MCF 10A (cell line): ENCODE measurements at regions not wholly inside any gene's neighbourhood (a gene's known extent, or its start where the extent isn't known, plus 50 kb on each side); places are given as distances from the start of the nearest gene placed in this dataset.

Experiments used
- BruUV-seq: library from RNA; stranded (reverse); fragments of 400-500 nt; replicated peaks from 2 replicates; lab custom pipeline; 2021; lab: Mats Ljungman, UMichigan
- CTCF ChIA-PET: fragments of 300-600 bp; sonication (Branson Sonifier 250); formaldehyde crosslinking; extraction: SDS; loops from one replicate; lab custom pipeline; 2021; ENCODE audit warnings: antibody characterized with exemption, inconsistent platforms; lab: Yijun Ruan, JAX
- POLR2A ChIA-PET: fragments of 300-600, 350-650 bp; sonication (Branson Sonifier 250); formaldehyde crosslinking; extraction: SDS; loops from one replicate; lab custom pipeline; 2020; ENCODE audit warnings: antibody characterized with exemption, inconsistent platforms; lab: Yijun Ruan, JAX
- DNase-seq: peaks from one replicate; pipeline ENCODE4 v3.0.0-alpha.2; 2018; ENCODE audit not compliant: unreplicated experiment
- H3K27ac Mint-ChIP-seq: one replicate; pipeline ENCODE4 v1.8.0; 2022; ENCODE audit warnings: mild to moderate bottlenecking, low read depth, mixed read lengths; ENCODE audit not compliant: unreplicated experiment
- H3K27me3 Mint-ChIP-seq: one replicate; pipeline ENCODE4 v1.8.0; 2022; ENCODE audit warnings: mixed read lengths; ENCODE audit not compliant: insufficient read depth, unreplicated experiment
- H3K36me3 Mint-ChIP-seq: one replicate; pipeline ENCODE4 v1.8.0; 2022; ENCODE audit warnings: mild to moderate bottlenecking, moderate library complexity, mixed read lengths; ENCODE audit not compliant: insufficient read depth, unreplicated experiment
- H3K4me1 Mint-ChIP-seq: one replicate; pipeline ENCODE4 v1.8.0; 2022; ENCODE audit warnings: mixed read lengths; ENCODE audit not compliant: insufficient read depth, unreplicated experiment
- H3K4me3 Mint-ChIP-seq: one replicate; pipeline ENCODE4 v1.8.0; 2022; ENCODE audit warnings: mild to moderate bottlenecking, moderate library complexity, mixed read lengths; ENCODE audit not compliant: unreplicated experiment
- H3K9me3 Mint-ChIP-seq: one replicate; pipeline ENCODE4 v1.8.0; 2022; ENCODE audit warnings: mixed read lengths; ENCODE audit not compliant: unreplicated experiment
- intact Hi-C: fragments of 100-400 bp; cut with micrococcal nuclease; formaldehyde crosslinking; loops from 2 replicates; pipeline ENCODE4 v1.14.1; 2022
- TF ChIP-seq, protein P1 (sequence below): fragments of 200-600 bp; IDR thresholded peaks from one replicate; pipeline ENCODE4 v1.8.0; 2022; ENCODE audit warnings: antibody characterized with exemption, mild to moderate bottlenecking; ENCODE audit not compliant: unreplicated experiment

DNA sequence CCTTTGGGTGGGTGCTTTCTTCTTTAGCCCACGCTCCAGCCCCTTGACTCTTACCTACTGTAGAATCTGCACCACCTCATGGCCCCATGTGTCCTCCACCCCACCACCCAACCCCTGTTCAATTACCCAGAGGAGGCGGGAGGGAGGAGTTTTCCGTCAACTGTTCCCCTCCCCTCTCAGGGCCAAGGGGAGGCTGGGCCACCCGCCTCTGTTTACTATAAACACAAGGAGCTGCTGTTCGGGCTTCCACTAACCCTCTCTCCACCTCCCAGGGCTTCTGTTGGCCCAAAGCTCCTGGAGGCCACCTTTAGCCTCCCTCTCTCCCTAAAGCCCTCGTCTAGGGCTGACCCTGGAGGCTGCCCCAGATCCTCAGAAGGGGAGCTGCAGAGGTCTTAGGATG, 59.2 kb downstream of the FOXI1 start:
- H3K27me3 Mint-ChIP-seq, result no peaks in the 10 kb centered on the region
- TF ChIP-seq, protein P1, sequence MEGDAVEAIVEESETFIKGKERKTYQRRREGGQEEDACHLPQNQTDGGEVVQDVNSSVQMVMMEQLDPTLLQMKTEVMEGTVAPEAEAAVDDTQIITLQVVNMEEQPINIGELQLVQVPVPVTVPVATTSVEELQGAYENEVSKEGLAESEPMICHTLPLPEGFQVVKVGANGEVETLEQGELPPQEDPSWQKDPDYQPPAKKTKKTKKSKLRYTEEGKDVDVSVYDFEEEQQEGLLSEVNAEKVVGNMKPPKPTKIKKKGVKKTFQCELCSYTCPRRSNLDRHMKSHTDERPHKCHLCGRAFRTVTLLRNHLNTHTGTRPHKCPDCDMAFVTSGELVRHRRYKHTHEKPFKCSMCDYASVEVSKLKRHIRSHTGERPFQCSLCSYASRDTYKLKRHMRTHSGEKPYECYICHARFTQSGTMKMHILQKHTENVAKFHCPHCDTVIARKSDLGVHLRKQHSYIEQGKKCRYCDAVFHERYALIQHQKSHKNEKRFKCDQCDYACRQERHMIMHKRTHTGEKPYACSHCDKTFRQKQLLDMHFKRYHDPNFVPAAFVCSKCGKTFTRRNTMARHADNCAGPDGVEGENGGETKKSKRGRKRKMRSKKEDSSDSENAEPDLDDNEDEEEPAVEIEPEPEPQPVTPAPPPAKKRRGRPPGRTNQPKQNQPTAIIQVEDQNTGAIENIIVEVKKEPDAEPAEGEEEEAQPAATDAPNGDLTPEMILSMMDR, result no peak
- H3K4me3 Mint-ChIP-seq, result no peak overlapping the region
- H3K27ac Mint-ChIP-seq, result no peak overlapping the region
- no TSS peak for BruUV-seq
- H3K36me3 Mint-ChIP-seq, result no peaks in the 10 kb centered on the region
- POLR2A ChIA-PET, result no interaction called here
- no peaks in the 10 kb centered on the region for H3K9me3 Mint-ChIP-seq
- intact Hi-C loops, result no loop called here
- H3K4me1 Mint-ChIP-seq, result no peaks in the 10 kb centered on the region
- DNase-seq, result no peak
- CTCF ChIA-PET, result interaction anchor here (0.5 to 10.2 kb wide), 4 partner anchors 15 to 65 kb away, joined by 3 to 97 read pairs (median 4); no protein-coding TSS in a partner anchor

GRCh38 chr5:170166101-170166500, 60.4 kb downstream of the FOXI1 start:
- no TSS peak for BruUV-seq
- Mint-ChIP-seq H3K4me1 (no peaks in the 10 kb centered on the region), H3K27ac (no peak overlapping the region), H3K4me3 (no peak overlapping the region), H3K36me3 (no peaks in the 10 kb centered on the region), H3K27me3 (no peaks in the 10 kb centered on the region), H3K9me3 (no peaks in the 10 kb centered on the region)
- ChIA-PET POLR2A (no interaction called here), CTCF (interaction anchor here (0.6 to 10.2 kb wide), 3 partner anchors 18 to 160 kb away, joined by 4 to 97 read pairs (median 6); no protein-coding TSS in a partner anchor)
- intact Hi-C loops, result no loop called here
- TF ChIP-seq, protein P1, result no peak
- DNase-seq, result no peak

- no peaks in the 10 kb centered on the region for H3K27me3 Mint-ChIP-seq
- TF ChIP-seq, protein P1, result no peak
- no peak for DNase-seq
- no peaks in the 10 kb centered on the region for H3K9me3 Mint-ChIP-seq
- peaks cover 2% of the 10 kb centered on the region for H3K4me1 Mint-ChIP-seq
- BruUV-seq, result no TSS peak
- H3K27ac Mint-ChIP-seq, result no peak overlapping the region
- ChIA-PET CTCF (interaction anchor here (0.9 to 10.2 kb wide), 4 partner anchors 16 to 187 kb away, joined by 3 to 97 read pairs (median 6); partner anchors contain the start of gene INSYN2B), POLR2A (interaction anchor here (0.6 to 1.0 kb wide), 2 partner anchors 28 to 444 kb away, joined by 3 read pairs; no protein-coding TSS in a partner anchor)
- no peak overlapping the region for H3K4me3 Mint-ChIP-seq
- H3K36me3 Mint-ChIP-seq, result no peaks in the 10 kb centered on the region
- intact Hi-C loops, result no loop called here
Measured at GRCh38 chr5:170168002-170168401, 62.3 kb downstream of the FOXI1 start.

- POLR2A ChIA-PET, result interaction anchor here (0.6 kb wide), 1 partner anchor 444 kb away, joined by 3 read pairs; no protein-coding TSS in a partner anchor
- TF ChIP-seq, protein P1, result no peak
- Mint-ChIP-seq H3K27ac (no peak overlapping the region), H3K36me3 (no peaks in the 10 kb centered on the region), H3K4me3 (no peak overlapping the region), H3K27me3 (no peaks in the 10 kb centered on the region), H3K9me3 (no peaks in the 10 kb centered on the region), H3K4me1 (peaks cover 7% of the 10 kb centered on the region)
- CTCF ChIA-PET, result interaction anchor here (0.6 to 10.2 kb wide), 3 partner anchors 16 to 88 kb away, joined by 3 to 97 read pairs (median 3); no protein-coding TSS in a partner anchor
- intact Hi-C loops, result no loop called here
- no peak for DNase-seq
- BruUV-seq, result no TSS peak
Measured at GRCh38 chr5:170168797-170169196, 63.1 kb downstream of the FOXI1 start.
